H9 (cell line): ENCODE measurements at regions not wholly inside any gene's neighbourhood (a gene's known extent, or its start where the extent isn't known, plus 50 kb on each side); places are given as distances from the start of the nearest gene placed in this dataset.

Experiments used
- DNase-seq: peaks from one replicate; pipeline ENCODE4 v3.0.0-alpha.2; 2017
- H2AFZ ChIP-seq: one replicate; pipeline ENCODE4 v1.6.1; 2013; ENCODE audit warnings: mild to moderate bottlenecking, low read length, control low read depth, moderate library complexity
- H2AK5ac ChIP-seq: 2 replicates; pipeline ENCODE4 v1.6.1; 2013; ENCODE audit warnings: low read length, control low read depth, mixed read lengths; ENCODE audit not compliant: insufficient read length
- H2BK120ac ChIP-seq: one replicate; pipeline ENCODE4 v1.6.1; 2013; ENCODE audit warnings: low read depth, mild to moderate bottlenecking, low read length, control low read depth, inconsistent platforms; ENCODE audit not compliant: poor library complexity, severe bottlenecking
- H2BK12ac ChIP-seq: 2 replicates; pipeline ENCODE4 v1.6.1; 2013; ENCODE audit warnings: low read length, control low read depth, mixed read lengths, low read depth; ENCODE audit not compliant: insufficient read length
- H2BK15ac ChIP-seq: 2 replicates; pipeline ENCODE4 v1.6.1; 2013; ENCODE audit warnings: low read depth, low read length, control low read depth
- H2BK20ac ChIP-seq: one replicate; pipeline ENCODE4 v1.6.1; 2013; ENCODE audit warnings: low read depth, mild to moderate bottlenecking, low read length, control low read depth, inconsistent platforms; ENCODE audit not compliant: poor library complexity, severe bottlenecking
- H2BK5ac ChIP-seq: 2 replicates; pipeline ENCODE4 v1.6.1; 2013; ENCODE audit warnings: low read length, control low read depth, mixed read lengths; ENCODE audit not compliant: insufficient read length
- H3K14ac ChIP-seq: 2 replicates; pipeline ENCODE4 v1.6.1; 2013; ENCODE audit warnings: low read length, control low read depth; ENCODE audit not compliant: insufficient read depth
- H3K18ac ChIP-seq: 2 replicates; pipeline ENCODE4 v1.6.1; 2013; ENCODE audit warnings: low read depth, mild to moderate bottlenecking, mixed read lengths, low read length, control low read depth; ENCODE audit not compliant: insufficient read length
- H3K23ac ChIP-seq: 2 replicates; pipeline ENCODE4 v1.6.1; 2013; ENCODE audit warnings: low read length, control low read depth, mixed read lengths, low read depth; ENCODE audit not compliant: insufficient read length
- H3K23me2 ChIP-seq: 2 replicates; pipeline ENCODE4 v1.6.1; 2013; ENCODE audit warnings: low read depth, mild to moderate bottlenecking, mixed read lengths, low read length, control low read depth; ENCODE audit not compliant: insufficient read length, poor library complexity, severe bottlenecking
- H3K27ac ChIP-seq: 2 replicates; pipeline ENCODE4 v1.5.1; 2013; ENCODE audit warnings: low read length, control low read depth, mixed read lengths, low read depth; ENCODE audit not compliant: insufficient read length
- H3K27me3 ChIP-seq: 2 replicates; pipeline ENCODE4 v1.6.1; 2013; ENCODE audit warnings: low read length, control low read depth, inconsistent platforms; ENCODE audit not compliant: insufficient read depth
- H3K4ac ChIP-seq: 2 replicates; pipeline ENCODE4 v1.6.1; 2013; ENCODE audit warnings: low read depth, mild to moderate bottlenecking, control low read depth, inconsistent platforms, low read length, moderate library complexity
- H3K4me1 ChIP-seq: 2 replicates; pipeline ENCODE4 v1.6.1; 2013; ENCODE audit warnings: low read length, control low read depth, inconsistent platforms; ENCODE audit not compliant: insufficient read depth
- H3K4me2 ChIP-seq: 2 replicates; pipeline ENCODE4 v1.6.1; 2013; ENCODE audit warnings: low read length, control low read depth, mixed read lengths; ENCODE audit not compliant: insufficient read length, insufficient read depth
- H3K56ac ChIP-seq: 2 replicates; pipeline ENCODE4 v1.6.1; 2013; ENCODE audit warnings: low read depth, mild to moderate bottlenecking, mixed read lengths, low read length, control low read depth; ENCODE audit not compliant: insufficient read length
- H3K79me1 ChIP-seq: 2 replicates; pipeline ENCODE4 v1.6.1; 2013; ENCODE audit warnings: low read depth, mild to moderate bottlenecking, moderate library complexity, low read length, control low read depth, inconsistent platforms; ENCODE audit not compliant: insufficient read depth, poor library complexity, severe bottlenecking
- H3K79me2 ChIP-seq: 2 replicates; pipeline ENCODE4 v1.6.1; 2013; ENCODE audit warnings: low read length, control low read depth, inconsistent platforms; ENCODE audit not compliant: insufficient read depth
- H3K9ac ChIP-seq: 2 replicates; pipeline ENCODE4 v1.6.1; 2013; ENCODE audit warnings: low read length, control low read depth, mixed read lengths; ENCODE audit not compliant: insufficient read length; ENCODE audit errors: extremely low read depth
- H3K9me3 ChIP-seq: one replicate; pipeline ENCODE4 v1.6.1; 2013; ENCODE audit warnings: low read depth, low read length, inconsistent platforms; ENCODE audit not compliant: control insufficient read depth
- H3T11ph ChIP-seq: one replicate; pipeline ENCODE4 v1.6.1; 2013; ENCODE audit warnings: mild to moderate bottlenecking, low read length, control low read depth, inconsistent platforms
- H4K20me1 ChIP-seq: one replicate; pipeline ENCODE4 v1.6.1; 2013; ENCODE audit not compliant: control insufficient read depth, insufficient read length, insufficient read depth
- H4K5ac ChIP-seq: 2 replicates; pipeline ENCODE4 v1.6.1; 2013; ENCODE audit warnings: low read depth, mild to moderate bottlenecking, mixed read lengths, low read length, control low read depth; ENCODE audit not compliant: insufficient read length
- H4K8ac ChIP-seq: replicated peaks from 2 replicates; pipeline ENCODE4 v1.6.1; 2013; ENCODE audit warnings: low read length, control low read depth, mixed read lengths, low read depth; ENCODE audit not compliant: insufficient read length
- H4K91ac ChIP-seq: 2 replicates; pipeline ENCODE4 v1.6.1; 2013; ENCODE audit warnings: low read depth, mild to moderate bottlenecking, moderate library complexity, mixed read lengths, low read length, control low read depth; ENCODE audit not compliant: insufficient read length
- H3K27ac Mint-ChIP-seq, 3 experiments: 2 replicates in 2 of 3; 3 replicates in 1 of 3; pipeline ENCODE4 v1.8.0; 2020 to 2021; ENCODE audit warnings: mixed read lengths in 3 of 3, mild to moderate bottlenecking in 1 of 3, moderate library complexity in 1 of 3
- H3K27me3 Mint-ChIP-seq: 2 replicates; pipeline ENCODE4 v1.8.0; 2021; ENCODE audit warnings: low read depth, mild to moderate bottlenecking, moderate library complexity, mixed read lengths
- H3K36me3 Mint-ChIP-seq, 3 experiments: 2 replicates in 2 of 3; 3 replicates in 1 of 3; pipeline ENCODE4 v1.8.0; 2020 to 2021; ENCODE audit warnings: low read depth in 3 of 3, mixed read lengths in 3 of 3; ENCODE audit not compliant: insufficient read depth in 1 of 3
- H3K4me1 Mint-ChIP-seq, 2 experiments: 2 replicates each; pipeline ENCODE4 v1.8.0; 2020; ENCODE audit warnings: mixed read lengths in 2 of 2
- H3K4me3 Mint-ChIP-seq, 2 experiments: 2 replicates in 1 of 2; 3 replicates in 1 of 2; pipeline ENCODE4 v1.8.0; 2020 to 2021; ENCODE audit warnings: mild to moderate bottlenecking in 2 of 2, mixed read lengths in 2 of 2, moderate library complexity in 1 of 2
- H3K9me3 Mint-ChIP-seq, 2 experiments: 2 replicates in 1 of 2; 3 replicates in 1 of 2; pipeline ENCODE4 v1.8.0; 2020; ENCODE audit warnings: mild to moderate bottlenecking in 2 of 2, mixed read lengths in 2 of 2, moderate library complexity in 1 of 2
- WGBS: extraction: QIAGEN DNeasy Blood & Tissue Kit; methylation state at CpG from one replicate; pipeline ENCODE4 v1.1.7; 2013; ENCODE audit warnings: missing lambda C conversion rate, low lambda C conversion rate, mixed read lengths; ENCODE audit not compliant: insufficient read length; ENCODE audit errors: extremely low coverage; 5-methylcytosine and 5-hydroxymethylcytosine counted together
- TF ChIP-seq, protein P1 (sequence below): fragments of 200-600 bp; sonication (generic); conservative IDR thresholded peaks from 3 replicates; pipeline ENCODE4 v1.8.0; 2021; ENCODE audit warnings: antibody characterized with exemption, mild to moderate bottlenecking

DNA sequence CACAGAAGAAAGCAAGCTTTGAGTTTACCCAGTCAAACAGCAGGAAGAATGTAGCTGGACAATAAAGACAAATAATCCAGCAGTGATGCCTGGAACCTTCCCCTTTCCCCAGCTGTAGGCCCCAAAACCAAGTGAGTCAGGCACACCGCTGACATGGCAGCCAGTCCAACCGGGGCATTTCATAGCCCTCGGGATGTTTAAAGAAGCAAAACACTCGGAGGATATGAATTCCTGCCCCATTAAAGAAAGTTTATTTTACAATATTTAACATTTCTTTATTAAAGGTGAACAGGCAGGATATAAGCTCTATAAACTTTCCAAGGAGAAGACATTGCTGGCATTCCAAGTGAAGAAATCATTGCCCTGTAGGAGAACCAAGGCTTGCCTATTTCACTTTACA is 507.6 kb upstream of the TNP1 start:
- H3K27ac ChIP-seq, result no peak overlapping the region
- no peak overlapping the region for H3K14ac ChIP-seq
- no peak overlapping the region for H2BK15ac ChIP-seq
- no peak overlapping the region for H3T11ph ChIP-seq
- H2BK20ac ChIP-seq, result no peak overlapping the region
- H4K91ac ChIP-seq, result no peak overlapping the region
- Mint-ChIP-seq H3K36me3 (no peaks in the 10 kb centered on the region), H3K4me3 (no peak overlapping the region), H3K27ac (no peak overlapping the region), H3K27me3 (peaks cover 35% of the 10 kb centered on the region), H3K9me3 (no peaks in the 10 kb centered on the region; a peak in 1 of 5 replicates), H3K4me1 (peaks cover 7 to 9% of the 10 kb centered on the region in 2 experiments)
- no peak overlapping the region for H4K5ac ChIP-seq
- TF ChIP-seq, protein P1, sequence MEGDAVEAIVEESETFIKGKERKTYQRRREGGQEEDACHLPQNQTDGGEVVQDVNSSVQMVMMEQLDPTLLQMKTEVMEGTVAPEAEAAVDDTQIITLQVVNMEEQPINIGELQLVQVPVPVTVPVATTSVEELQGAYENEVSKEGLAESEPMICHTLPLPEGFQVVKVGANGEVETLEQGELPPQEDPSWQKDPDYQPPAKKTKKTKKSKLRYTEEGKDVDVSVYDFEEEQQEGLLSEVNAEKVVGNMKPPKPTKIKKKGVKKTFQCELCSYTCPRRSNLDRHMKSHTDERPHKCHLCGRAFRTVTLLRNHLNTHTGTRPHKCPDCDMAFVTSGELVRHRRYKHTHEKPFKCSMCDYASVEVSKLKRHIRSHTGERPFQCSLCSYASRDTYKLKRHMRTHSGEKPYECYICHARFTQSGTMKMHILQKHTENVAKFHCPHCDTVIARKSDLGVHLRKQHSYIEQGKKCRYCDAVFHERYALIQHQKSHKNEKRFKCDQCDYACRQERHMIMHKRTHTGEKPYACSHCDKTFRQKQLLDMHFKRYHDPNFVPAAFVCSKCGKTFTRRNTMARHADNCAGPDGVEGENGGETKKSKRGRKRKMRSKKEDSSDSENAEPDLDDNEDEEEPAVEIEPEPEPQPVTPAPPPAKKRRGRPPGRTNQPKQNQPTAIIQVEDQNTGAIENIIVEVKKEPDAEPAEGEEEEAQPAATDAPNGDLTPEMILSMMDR, result no peak
- no peak overlapping the region for H3K18ac ChIP-seq
- no peak for DNase-seq
- H3K27me3 ChIP-seq, result no peaks in the 10 kb centered on the region; the same call in 1 of the 2 replicates
- no CpG with 5 or more reads among the region's 4 CpGs for WGBS
- H3K4me2 ChIP-seq, result no peak overlapping the region
- H2BK12ac ChIP-seq, result no peak overlapping the region
- no peaks in the 10 kb centered on the region for H3K79me2 ChIP-seq
- H2BK120ac ChIP-seq, result no peak overlapping the region
- no peak overlapping the region for H2BK5ac ChIP-seq
- no peaks in the 10 kb centered on the region for H3K23me2 ChIP-seq
- H2AFZ ChIP-seq, result no peak overlapping the region
- no peak overlapping the region for H2AK5ac ChIP-seq
- H3K56ac ChIP-seq, result no peak overlapping the region
- H3K4me1 ChIP-seq, result no peaks in the 10 kb centered on the region
- H4K20me1 ChIP-seq, result no peaks in the 10 kb centered on the region
- H3K23ac ChIP-seq, result no peak overlapping the region
- no peak overlapping the region for H3K4ac ChIP-seq
- H4K8ac ChIP-seq, result no peak overlapping the region
- no peak overlapping the region for H3K9ac ChIP-seq
- no peaks in the 10 kb centered on the region for H3K79me1 ChIP-seq
- no peaks in the 10 kb centered on the region for H3K9me3 ChIP-seq
